ENCODE measurements at regions not wholly inside any gene's neighbourhood (a gene's known extent, or its start where the extent isn't known, plus 50 kb on each side); places are given as distances from the start of the nearest gene placed in this dataset.
"Not testable (repeated sequence)": the region's sequence is repeated elsewhere in the genome, so short reads cannot be mapped to it uniquely, and the experiment has no call there.

DNA sequence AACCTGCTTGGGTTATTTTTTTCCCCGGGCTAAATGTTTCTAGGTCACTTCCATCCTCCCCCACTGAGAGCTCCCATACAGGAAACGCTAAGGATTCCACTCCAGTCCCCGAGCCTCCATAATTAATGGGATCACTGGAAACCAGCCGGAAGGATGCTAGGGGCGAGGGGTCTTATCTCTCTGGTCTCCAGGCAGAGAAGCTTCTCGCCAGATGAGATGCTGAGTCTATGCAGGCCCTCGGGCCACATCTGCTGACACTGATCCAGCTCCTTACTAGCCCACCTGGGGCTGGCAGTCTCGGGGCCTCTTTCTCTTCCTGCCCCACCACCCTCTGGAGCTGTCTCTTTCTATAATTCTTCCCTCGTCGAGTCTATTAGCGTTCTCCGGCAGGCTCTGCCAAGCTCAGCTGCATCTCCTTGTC lies 125.9 kb upstream of the SYT13 start:
- DNase-seq (no peak), ATAC-seq (replicated peaks in 1 of 2) (no peak)
- no peak overlapping the region for H3K27ac Mint-ChIP-seq
- H3K9me3 Mint-ChIP-seq: no peaks in the 10 kb centered on the region
- H3K36me3 Mint-ChIP-seq (ENCODE audit: insufficient read depth in 2 of 2): no peaks in the 10 kb centered on the region
- no peak overlapping the region for H3K4me3 Mint-ChIP-seq
- H3K4me1 Mint-ChIP-seq (ENCODE audit: low read depth): no peaks in the 10 kb centered on the region
- H3K27me3 Mint-ChIP-seq (ENCODE audit: low read depth): peaks cover 51% of the 10 kb centered on the region

DNA sequence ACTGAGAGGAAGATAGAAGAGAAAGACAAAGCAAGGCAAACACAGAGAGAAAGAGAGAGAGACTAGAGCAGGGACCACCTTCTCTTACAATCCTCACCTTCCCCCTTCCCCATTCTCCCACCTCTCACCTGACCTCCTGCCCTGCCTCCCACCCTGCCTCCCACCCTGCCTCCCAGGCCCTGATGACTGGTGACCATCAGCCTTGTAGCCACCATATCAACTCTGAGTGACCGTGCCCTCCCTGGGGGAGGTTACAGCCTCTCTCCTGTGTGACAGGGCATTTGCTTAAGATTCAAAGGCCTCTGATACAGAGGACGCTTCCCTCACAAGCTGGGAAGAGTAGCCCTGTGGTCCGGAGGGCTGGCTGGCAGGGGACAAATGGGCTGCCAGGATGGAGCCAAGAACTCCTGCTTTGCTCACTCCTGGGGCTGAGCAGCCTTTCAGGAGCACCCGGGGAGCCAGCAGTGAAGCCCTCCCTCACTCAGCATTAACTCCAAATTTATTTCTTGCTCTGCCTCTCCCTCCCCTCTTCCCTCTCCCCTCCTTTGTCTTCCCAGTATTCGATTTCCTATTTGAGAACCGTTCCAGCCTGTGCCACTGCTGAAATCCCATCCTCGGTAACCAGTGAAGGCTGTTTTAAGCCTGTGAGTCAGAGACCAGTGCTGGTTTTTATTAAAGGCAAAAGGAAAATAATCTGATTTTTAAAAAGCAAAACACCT lies 125.2 kb upstream of the SYT13 start:
- no peaks in the 10 kb centered on the region for H3K36me3 Mint-ChIP-seq (ENCODE audit: insufficient read depth in 2 of 2)
- peaks cover 51% of the 10 kb centered on the region for H3K27me3 Mint-ChIP-seq (ENCODE audit: low read depth)
- no peaks in the 10 kb centered on the region for H3K9me3 Mint-ChIP-seq
- no peak overlapping the region for H3K4me3 Mint-ChIP-seq
- H3K4me1 Mint-ChIP-seq (ENCODE audit: low read depth): no peaks in the 10 kb centered on the region
- H3K27ac Mint-ChIP-seq: no peak overlapping the region
- DNase-seq (no peak), ATAC-seq (replicated peaks in 1 of 2) (no peak)

DNA sequence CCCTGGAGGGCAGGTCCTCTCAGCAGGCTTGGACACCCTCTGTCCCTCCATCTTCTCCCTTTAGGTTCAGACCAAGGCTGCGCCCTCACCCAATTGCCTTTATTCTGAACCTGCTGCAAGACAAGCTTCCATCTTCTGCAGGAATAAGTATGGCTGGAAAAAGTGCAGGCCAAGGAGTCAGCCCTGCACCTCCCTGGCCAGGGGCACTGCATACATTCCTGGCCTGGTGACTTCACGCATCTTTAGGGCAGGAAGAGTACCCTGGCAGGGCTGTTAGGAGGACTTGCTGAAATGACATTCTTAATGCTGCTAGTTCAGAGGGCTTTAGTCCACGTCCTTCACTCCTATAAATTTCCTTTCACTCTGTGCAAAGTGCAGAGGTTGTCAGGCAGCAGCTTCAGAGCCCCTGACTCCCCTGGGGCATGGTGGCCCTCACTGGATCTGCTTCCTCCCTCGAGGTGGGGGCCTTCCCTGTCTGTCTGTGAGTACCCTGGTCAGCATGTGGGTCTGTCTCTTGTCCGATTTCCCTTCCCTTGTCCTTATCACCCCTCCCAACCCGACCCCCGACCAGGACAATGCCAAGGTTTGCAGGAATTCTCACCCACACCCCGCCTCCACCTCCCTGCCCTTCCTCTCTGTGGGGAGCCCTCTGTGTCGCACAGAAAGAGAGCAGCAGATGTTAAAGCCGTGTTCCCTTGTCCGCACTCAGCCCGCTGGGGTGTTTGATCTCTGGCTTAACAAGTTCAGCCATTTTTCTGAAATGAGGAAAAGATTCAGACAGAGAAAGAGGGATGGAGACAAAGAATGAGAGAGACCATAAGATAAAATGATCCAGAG lies 124.5 kb upstream of the SYT13 start:
- H3K36me3 Mint-ChIP-seq (ENCODE audit: insufficient read depth in 2 of 2): no peaks in the 10 kb centered on the region
- H3K9me3 Mint-ChIP-seq: no peaks in the 10 kb centered on the region
- no peaks in the 10 kb centered on the region for H3K4me1 Mint-ChIP-seq (ENCODE audit: low read depth)
- H3K27me3 Mint-ChIP-seq (ENCODE audit: low read depth): peaks cover 51% of the 10 kb centered on the region
- no peak overlapping the region for H3K4me3 Mint-ChIP-seq
- H3K27ac Mint-ChIP-seq: no peak overlapping the region
- ATAC-seq (replicated peaks in 1 of 2) (no peak), DNase-seq (no peak)

DNA sequence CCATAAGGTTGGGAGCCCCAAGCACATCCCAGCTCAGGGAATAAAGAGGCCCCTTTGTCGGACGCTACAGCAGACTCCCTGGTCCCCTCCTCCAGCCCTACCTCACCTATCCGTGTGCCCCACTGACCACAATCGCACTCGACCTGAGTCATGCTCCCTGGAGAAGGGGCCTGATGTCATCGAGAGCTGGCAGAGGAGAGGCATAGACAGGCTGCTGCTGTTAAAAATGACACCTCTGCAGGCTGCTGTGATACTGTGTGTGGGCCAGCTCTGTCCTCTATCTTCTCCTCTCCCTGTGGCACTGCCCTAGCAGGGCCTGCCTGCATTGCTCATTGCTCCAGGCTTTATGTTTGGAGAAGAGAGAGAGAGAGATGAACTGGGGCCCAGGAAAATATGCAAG lies 123.4 kb upstream of the SYT13 start:
- no peak overlapping the region for H3K27ac Mint-ChIP-seq
- no peaks in the 10 kb centered on the region for H3K9me3 Mint-ChIP-seq
- ATAC-seq (replicated peaks in 1 of 2) (no peak), DNase-seq (no peak)
- no peaks in the 10 kb centered on the region for H3K36me3 Mint-ChIP-seq (ENCODE audit: insufficient read depth in 2 of 2)
- H3K4me3 Mint-ChIP-seq: no peak overlapping the region
- peaks cover 54% of the 10 kb centered on the region for H3K27me3 Mint-ChIP-seq (ENCODE audit: low read depth)
- H3K4me1 Mint-ChIP-seq (ENCODE audit: low read depth): no peaks in the 10 kb centered on the region

DNA sequence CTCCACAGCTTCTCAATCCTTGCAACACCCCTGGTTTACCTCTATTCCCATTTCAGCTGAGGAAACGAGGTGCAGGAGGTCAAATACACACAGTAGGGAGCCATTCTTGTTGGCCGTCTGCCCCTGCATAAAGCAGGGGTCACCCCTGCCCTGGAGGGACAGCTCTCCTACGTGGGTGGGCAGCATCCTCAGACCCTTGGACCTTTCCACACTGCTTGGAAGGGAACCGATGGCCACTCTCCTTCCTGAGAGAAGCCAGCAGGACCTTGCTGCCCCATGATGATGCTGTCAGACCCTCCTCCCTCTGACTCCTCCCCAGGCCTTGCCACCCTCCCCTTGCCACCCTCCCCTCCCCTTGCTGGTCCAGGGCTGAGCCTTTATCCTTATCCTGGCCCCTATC lies 121.1 kb upstream of the SYT13 start:
- no peak overlapping the region for H3K27ac Mint-ChIP-seq
- DNase-seq (no peak), ATAC-seq (replicated peaks in 1 of 2) (no peak)
- H3K4me1 Mint-ChIP-seq (ENCODE audit: low read depth): no peaks in the 10 kb centered on the region
- H3K4me3 Mint-ChIP-seq: no peak overlapping the region
- no peaks in the 10 kb centered on the region for H3K9me3 Mint-ChIP-seq
- H3K36me3 Mint-ChIP-seq (ENCODE audit: insufficient read depth in 2 of 2): no peaks in the 10 kb centered on the region
- peaks cover 47% of the 10 kb centered on the region for H3K27me3 Mint-ChIP-seq (ENCODE audit: low read depth)

DNA sequence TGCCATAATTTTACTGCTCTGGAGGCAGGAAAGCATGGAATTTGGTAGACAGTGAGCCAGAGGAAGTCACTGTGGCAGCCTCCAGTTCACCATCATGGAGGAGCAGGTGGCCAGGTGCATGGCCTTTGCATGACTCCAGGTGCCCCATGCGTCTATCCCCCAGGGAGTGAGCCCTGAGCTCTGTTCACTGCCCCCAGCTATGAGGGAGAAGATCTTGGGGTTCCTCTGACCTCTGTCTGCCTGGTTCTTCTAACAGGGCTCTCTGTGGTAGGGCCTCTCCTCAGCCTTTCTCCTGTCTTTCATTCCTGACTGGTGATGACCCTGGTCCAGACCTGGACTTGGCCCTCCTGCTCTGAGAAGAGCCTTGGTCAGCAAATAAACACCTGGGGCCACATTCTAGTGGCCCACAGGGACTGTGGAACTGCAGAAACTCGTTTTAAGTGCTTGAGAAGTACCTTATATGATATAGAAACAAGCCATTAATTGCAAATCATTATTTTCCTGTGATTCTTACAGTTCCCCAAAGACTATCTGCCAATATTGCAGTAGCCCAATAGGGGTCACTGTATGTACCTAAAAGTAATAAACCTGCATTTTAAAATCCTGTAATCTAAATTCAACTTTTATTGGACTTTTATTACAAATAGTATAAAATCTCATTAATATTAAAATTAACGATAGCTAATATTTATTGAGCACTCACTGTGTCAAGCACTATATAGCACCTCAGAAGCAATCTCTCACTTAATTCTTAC lies 120.0 kb upstream of the SYT13 start:
- Mint-ChIP-seq H3K27ac (no peak overlapping the region), H3K36me3 (ENCODE audit: insufficient read depth in 2 of 2) (no peaks in the 10 kb centered on the region), H3K9me3 (no peaks in the 10 kb centered on the region), H3K4me3 (no peak overlapping the region), H3K27me3 (ENCODE audit: low read depth) (peaks cover 36% of the 10 kb centered on the region), H3K4me1 (ENCODE audit: low read depth) (no peaks in the 10 kb centered on the region)
- ATAC-seq (replicated peaks in 1 of 2) (no peak), DNase-seq (no peak)

DNA sequence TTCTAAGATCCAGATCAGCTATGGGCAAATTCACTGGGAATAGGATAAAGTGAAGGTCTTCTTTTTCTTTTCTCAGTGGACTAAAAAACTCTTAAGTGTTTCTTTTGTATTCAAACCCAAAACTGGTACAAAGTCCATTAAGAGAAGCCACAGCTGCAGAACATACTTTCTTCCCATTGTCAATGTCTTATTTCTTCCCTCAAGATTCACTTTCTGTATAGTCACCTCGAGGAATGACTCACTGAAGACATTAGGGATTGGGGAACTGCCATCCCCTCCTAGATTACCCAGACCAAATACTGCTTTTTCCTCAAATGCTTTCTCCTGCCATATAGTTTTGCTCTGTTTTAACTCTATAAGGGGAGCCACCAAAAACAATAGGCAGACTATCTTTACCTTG lies 117.4 kb upstream of the SYT13 start:
- H3K27ac Mint-ChIP-seq; H3K9me3 Mint-ChIP-seq; H3K36me3 Mint-ChIP-seq (ENCODE audit: insufficient read depth in 2 of 2); ATAC-seq (replicated peaks in 1 of 2); H3K4me3 Mint-ChIP-seq; DNase-seq; H3K4me1 Mint-ChIP-seq (ENCODE audit: low read depth): not testable (repeated sequence)
- H3K27me3 Mint-ChIP-seq (ENCODE audit: low read depth): peaks cover 23% of the 10 kb centered on the region

DNA sequence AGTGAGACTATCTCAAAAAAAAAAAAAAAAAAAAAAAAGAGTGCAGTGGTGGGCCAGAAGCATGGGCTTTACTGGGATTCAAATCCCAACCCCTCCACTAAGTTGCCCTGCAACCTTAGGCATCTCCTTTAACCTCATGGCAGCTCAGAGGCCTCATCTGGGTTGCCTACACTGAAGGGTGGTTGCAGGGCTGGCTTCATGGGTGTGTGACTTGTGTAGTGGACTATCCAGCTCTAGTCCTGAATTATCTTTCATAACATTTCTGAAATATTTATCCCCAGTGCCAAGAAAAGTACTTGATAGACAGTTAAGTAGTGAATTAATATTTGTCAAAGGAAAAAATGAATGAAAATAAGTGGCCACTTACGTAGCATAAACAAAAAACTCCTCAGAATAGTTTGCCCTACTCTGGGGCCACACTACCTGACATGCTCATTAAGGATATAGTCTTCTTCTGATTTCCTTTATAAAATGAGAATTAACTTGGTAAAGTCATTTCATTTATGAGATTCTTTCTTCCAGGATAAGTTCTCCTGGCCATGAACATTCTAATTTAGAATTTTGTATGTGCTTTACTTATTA lies 116.0 kb upstream of the SYT13 start:
- ATAC-seq (replicated peaks in 1 of 2) (no peak), DNase-seq (no peak)
- H3K27ac Mint-ChIP-seq: no peak overlapping the region

DNA sequence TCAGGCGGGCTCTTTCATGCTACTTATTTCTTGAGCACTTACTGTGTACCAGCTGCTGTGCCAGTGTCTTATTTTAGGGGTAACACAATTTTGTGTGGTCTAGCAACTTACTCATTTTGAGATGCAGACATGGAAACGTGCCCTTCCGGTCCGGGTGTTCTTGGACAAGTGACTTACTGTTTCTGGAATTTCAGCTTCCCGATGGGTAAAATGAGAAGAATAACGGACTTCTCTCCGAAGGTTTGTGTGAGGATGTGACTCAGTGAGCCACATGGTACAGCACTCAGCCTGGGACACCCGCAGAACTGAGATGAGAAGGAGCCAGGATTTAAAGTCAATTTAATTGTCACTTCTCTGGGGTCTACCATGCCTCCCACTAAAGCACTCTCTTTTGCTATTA lies 114.5 kb upstream of the SYT13 start:
- peaks cover 12% of the 10 kb centered on the region for H3K27me3 Mint-ChIP-seq (ENCODE audit: low read depth)
- H3K4me1 Mint-ChIP-seq (ENCODE audit: low read depth): no peaks in the 10 kb centered on the region
- no peak for ATAC-seq (replicated peaks in 1 of 2)
- no peaks in the 10 kb centered on the region for H3K36me3 Mint-ChIP-seq (ENCODE audit: insufficient read depth in 2 of 2)
- no peak overlapping the region for H3K27ac Mint-ChIP-seq
- H3K9me3 Mint-ChIP-seq: no peaks in the 10 kb centered on the region
- no peak overlapping the region for H3K4me3 Mint-ChIP-seq
- no peak for DNase-seq

More for the DNA sequence above, 116.0 kb upstream of the SYT13 start:
- Mint-ChIP-seq H3K4me1 (ENCODE audit: low read depth) (no peaks in the 10 kb centered on the region), H3K4me3 (no peak overlapping the region), H3K36me3 (ENCODE audit: insufficient read depth in 2 of 2) (no peaks in the 10 kb centered on the region), H3K27me3 (ENCODE audit: low read depth) (peaks cover 12% of the 10 kb centered on the region), H3K9me3 (no peaks in the 10 kb centered on the region)

DNA sequence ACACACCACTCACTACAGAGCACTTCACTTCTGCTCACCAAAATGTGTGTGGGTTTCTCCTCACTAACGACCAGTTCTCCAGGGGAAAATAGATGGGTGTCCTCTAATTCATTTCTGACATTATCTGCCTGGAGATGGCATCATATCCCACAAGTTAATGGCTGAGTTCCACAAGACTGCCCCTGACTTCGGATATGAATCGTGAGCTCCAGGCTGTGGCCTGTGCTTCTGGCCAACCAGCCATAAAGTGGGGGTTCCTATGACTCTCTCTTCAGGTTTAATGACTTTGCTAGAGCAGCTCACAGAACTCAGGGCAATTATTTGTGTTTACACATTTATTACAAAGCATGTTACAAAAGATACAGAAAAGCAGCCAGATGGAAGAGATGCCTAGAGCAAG lies 113.0 kb upstream of the SYT13 start:
- no peaks in the 10 kb centered on the region for H3K36me3 Mint-ChIP-seq (ENCODE audit: insufficient read depth in 2 of 2)
- ATAC-seq (replicated peaks in 1 of 2) (no peak), DNase-seq (no peak)
- H3K4me1 Mint-ChIP-seq (ENCODE audit: low read depth): no peaks in the 10 kb centered on the region
- H3K27ac Mint-ChIP-seq: no peak overlapping the region
- no peaks in the 10 kb centered on the region for H3K9me3 Mint-ChIP-seq
- no peak overlapping the region for H3K4me3 Mint-ChIP-seq
- peaks cover 5% of the 10 kb centered on the region for H3K27me3 Mint-ChIP-seq (ENCODE audit: low read depth)

DNA sequence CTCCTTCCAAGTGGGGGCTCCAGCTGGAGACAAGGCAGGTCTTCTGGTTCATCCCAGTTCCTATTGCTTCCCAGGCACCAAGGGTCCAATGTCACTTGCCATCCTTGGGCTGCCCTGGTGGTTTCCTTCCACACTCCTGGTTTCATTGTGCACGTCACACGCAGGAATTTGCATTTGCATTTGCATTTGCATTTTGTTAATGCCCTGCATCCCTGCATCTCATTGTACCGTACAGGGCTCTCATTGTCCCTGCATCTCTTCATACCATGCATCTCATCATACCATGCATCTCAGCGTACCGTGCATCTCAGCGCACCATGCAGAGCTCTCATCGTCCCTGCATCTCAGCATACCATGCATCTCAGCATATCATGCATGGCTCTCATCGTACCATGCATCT lies 112.2 kb upstream of the SYT13 start:
- H3K4me1 Mint-ChIP-seq (ENCODE audit: low read depth): no peaks in the 10 kb centered on the region
- H3K9me3 Mint-ChIP-seq: no peaks in the 10 kb centered on the region
- no peak overlapping the region for H3K27ac Mint-ChIP-seq
- no peak overlapping the region for H3K4me3 Mint-ChIP-seq
- H3K36me3 Mint-ChIP-seq (ENCODE audit: insufficient read depth in 2 of 2): no peaks in the 10 kb centered on the region
- no peak for DNase-seq
- no peaks in the 10 kb centered on the region for H3K27me3 Mint-ChIP-seq (ENCODE audit: low read depth)
- no peak for ATAC-seq (replicated peaks in 1 of 2)

DNA sequence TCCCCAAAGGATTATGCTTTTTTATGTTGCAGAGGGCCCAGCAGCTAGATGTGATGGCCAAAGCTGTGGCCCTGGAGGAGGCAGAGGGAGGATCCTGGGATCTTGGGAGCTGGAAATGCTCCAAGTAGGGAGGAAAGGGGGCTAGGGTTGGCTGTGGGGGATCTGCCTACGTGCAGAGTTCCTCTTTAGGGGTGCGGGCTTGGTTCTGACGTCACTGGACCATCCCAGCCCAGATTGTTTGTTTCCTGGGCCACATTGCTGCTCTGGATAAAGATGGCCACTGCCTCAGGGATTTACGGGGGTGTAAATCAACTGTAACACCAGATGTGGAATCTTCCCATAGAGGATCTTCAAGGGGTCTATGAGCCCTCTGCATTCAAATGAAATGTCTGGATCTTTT lies 110.3 kb upstream of the SYT13 start:
- Mint-ChIP-seq H3K4me1 (ENCODE audit: low read depth) (no peaks in the 10 kb centered on the region), H3K4me3 (no peak overlapping the region), H3K27ac (no peak overlapping the region), H3K27me3 (ENCODE audit: low read depth) (no peaks in the 10 kb centered on the region), H3K9me3 (no peaks in the 10 kb centered on the region), H3K36me3 (ENCODE audit: insufficient read depth in 2 of 2) (no peaks in the 10 kb centered on the region)
- no peak for DNase-seq
- no peak for ATAC-seq (replicated peaks in 1 of 2)

DNA sequence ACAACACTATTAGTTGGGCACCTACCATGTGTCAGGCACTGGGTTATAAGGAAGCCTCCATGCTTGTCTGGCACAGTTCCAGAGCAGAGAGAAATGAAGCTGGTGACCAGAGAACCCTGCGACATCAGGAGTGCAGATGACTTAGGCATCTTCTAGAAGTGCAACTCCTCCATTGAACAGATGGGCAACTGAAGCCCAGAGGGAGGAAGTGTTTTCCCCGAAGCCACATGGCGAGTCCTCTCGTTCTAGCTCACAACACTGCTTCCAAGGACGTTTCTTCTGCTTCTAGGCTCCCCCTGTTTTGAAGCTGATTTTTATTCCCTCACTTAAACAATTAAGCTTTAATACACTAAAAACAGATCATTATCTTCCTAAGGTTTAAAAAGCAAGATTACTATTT lies 109.8 kb upstream of the SYT13 start:
- no peak for DNase-seq
- Mint-ChIP-seq H3K27me3 (ENCODE audit: low read depth) (no peaks in the 10 kb centered on the region), H3K36me3 (ENCODE audit: insufficient read depth in 2 of 2) (no peaks in the 10 kb centered on the region), H3K9me3 (no peaks in the 10 kb centered on the region), H3K27ac (no peak overlapping the region), H3K4me3 (no peak overlapping the region), H3K4me1 (ENCODE audit: low read depth) (no peaks in the 10 kb centered on the region)
- ATAC-seq (replicated peaks in 1 of 2): no peak

Measured in activated T-cell treated with anti-CD3 and anti-CD28 coated beads, Interleukin-2, amount 50 U/mL, for 72 hours (primary cell).